ENCODE measurements at regions not wholly inside any gene's neighbourhood (a gene's known extent, or its start where the extent isn't known, plus 50 kb on each side); places are given as distances from the start of the nearest gene placed in this dataset.

GRCh38 chr4:103306870-103307375 lies 108.8 kb upstream of the CENPE start:
- Histone ChIP-seq H3K4me1 (ENCODE audit: control insufficient read depth, insufficient read depth, low read length, poor library complexity, severe bottlenecking) (no peaks in the 10 kb centered on the region), H3K27me3 (ENCODE audit: control insufficient read depth, insufficient read depth, low read length) (no peaks in the 10 kb centered on the region), H3K27ac (ENCODE audit: insufficient read depth, low read length, poor library complexity, severe bottlenecking) (no peak overlapping the region), H3K9me3 (ENCODE audit: control insufficient read depth in 2 of 2, low read length in 2 of 2) (no peaks in the 10 kb centered on the region), H3K36me3 (ENCODE audit: control insufficient read depth, insufficient read depth, low read length) (no peaks in the 10 kb centered on the region), H3K4me3 (ENCODE audit: low read depth, low read length) (no peak overlapping the region)
- Mint-ChIP-seq H3K36me3 (no peaks in the 10 kb centered on the region), H3K9me3 (peaks cover 0 to 10% (median 1%) of the 10 kb centered on the region in 7 donors), H3K4me1 (no peaks in the 10 kb centered on the region), H3K4me3 (no peak overlapping the region), H3K27me3 (no peaks in the 10 kb centered on the region), H3K27ac (no peak overlapping the region)
- ATAC-seq (ENCODE audit: low read depth in 2 of 2) (no peak), DNase-seq (no peak)

- no peaks in the 10 kb centered on the region for H3K36me3 Mint-ChIP-seq
- H3K27ac Mint-ChIP-seq = no peak overlapping the region
- Histone ChIP-seq H3K4me3 (ENCODE audit: low read depth, low read length) (no peak overlapping the region), H3K4me1 (ENCODE audit: control insufficient read depth, insufficient read depth, low read length, poor library complexity, severe bottlenecking) (no peaks in the 10 kb centered on the region), H3K27ac (ENCODE audit: insufficient read depth, low read length, poor library complexity, severe bottlenecking) (no peak overlapping the region), H3K36me3 (ENCODE audit: control insufficient read depth, insufficient read depth, low read length) (no peaks in the 10 kb centered on the region), H3K9me3 (ENCODE audit: control insufficient read depth in 2 of 2, low read length in 2 of 2) (no peaks in the 10 kb centered on the region), H3K27me3 (ENCODE audit: control insufficient read depth, insufficient read depth, low read length) (no peaks in the 10 kb centered on the region)
- H3K4me1 Mint-ChIP-seq = no peaks in the 10 kb centered on the region
- H3K4me3 Mint-ChIP-seq = no peak overlapping the region
- DNase-seq (no peak), ATAC-seq (ENCODE audit: low read depth in 2 of 2) (no peak)
- H3K9me3 Mint-ChIP-seq = peaks cover 0 to 10% (median 0%) of the 10 kb centered on the region in 7 donors
- H3K27me3 Mint-ChIP-seq = peaks cover 5% of the 10 kb centered on the region
Measured at GRCh38 chr4:103305355-103305754, 107.2 kb upstream of the CENPE start.

- Histone ChIP-seq H3K4me3 (ENCODE audit: low read depth, low read length) (no peak overlapping the region), H3K9me3 (ENCODE audit: control insufficient read depth in 2 of 2, low read length in 2 of 2) (no peaks in the 10 kb centered on the region), H3K27me3 (ENCODE audit: control insufficient read depth, insufficient read depth, low read length) (no peaks in the 10 kb centered on the region), H3K4me1 (ENCODE audit: control insufficient read depth, insufficient read depth, low read length, poor library complexity, severe bottlenecking) (no peaks in the 10 kb centered on the region), H3K36me3 (ENCODE audit: control insufficient read depth, insufficient read depth, low read length) (no peaks in the 10 kb centered on the region), H3K27ac (ENCODE audit: insufficient read depth, low read length, poor library complexity, severe bottlenecking) (no peak overlapping the region)
- ATAC-seq (ENCODE audit: low read depth in 2 of 2) = no peak
- no peak overlapping the region for H3K4me3 Mint-ChIP-seq
- H3K27ac Mint-ChIP-seq = no peak overlapping the region
- H3K36me3 Mint-ChIP-seq = no peaks in the 10 kb centered on the region
- no peaks in the 10 kb centered on the region for H3K4me1 Mint-ChIP-seq
- H3K9me3 Mint-ChIP-seq = peaks cover 0 to 2% (median 0%) of the 10 kb centered on the region in 7 donors
- DNase-seq = no peak
- peaks cover 5% of the 10 kb centered on the region for H3K27me3 Mint-ChIP-seq
Measured at GRCh38 chr4:103303011-103303410, 104.9 kb upstream of the CENPE start.

DNA sequence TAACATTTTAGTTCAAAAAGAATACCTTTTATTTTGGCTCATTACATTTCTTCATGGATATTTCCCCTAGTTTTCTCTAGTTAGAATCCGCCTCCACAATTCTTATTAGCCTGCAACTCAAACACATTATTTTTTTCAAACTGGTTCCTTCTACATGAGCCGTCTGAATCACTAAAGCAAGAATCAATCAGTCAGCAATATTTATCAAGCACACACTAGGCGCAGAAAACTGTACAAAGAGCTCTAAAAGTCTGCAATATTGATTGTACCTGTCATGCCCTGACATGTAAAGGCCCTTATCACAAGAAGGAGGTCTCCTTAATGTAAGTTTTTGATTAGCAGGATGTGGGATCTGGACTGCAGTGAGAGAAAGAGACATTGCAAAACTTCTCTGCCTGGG lies 94.8 kb upstream of the CENPE start:
- H3K27ac Mint-ChIP-seq = no peak overlapping the region
- no peaks in the 10 kb centered on the region for H3K4me1 ChIP-seq (ENCODE audit: control insufficient read depth, insufficient read depth, low read length, poor library complexity, severe bottlenecking)
- H3K9me3 ChIP-seq (ENCODE audit: control insufficient read depth in 2 of 2, low read length in 2 of 2) = no peaks in the 10 kb centered on the region
- no peaks in the 10 kb centered on the region for H3K36me3 Mint-ChIP-seq
- H3K9me3 Mint-ChIP-seq = peaks cover 0 to 4% (median 2%) of the 10 kb centered on the region in 7 donors
- no peaks in the 10 kb centered on the region for H3K27me3 ChIP-seq (ENCODE audit: control insufficient read depth, insufficient read depth, low read length)
- no peak overlapping the region for H3K4me3 Mint-ChIP-seq
- peaks cover 0 to 2% (median 0%) of the 10 kb centered on the region in 4 donors for H3K4me1 Mint-ChIP-seq
- no peak overlapping the region for H3K4me3 ChIP-seq (ENCODE audit: low read depth, low read length)
- DNase-seq (no peak), ATAC-seq (ENCODE audit: low read depth in 2 of 2) (no peak)
- H3K27ac ChIP-seq (ENCODE audit: insufficient read depth, low read length, poor library complexity, severe bottlenecking) = no peak overlapping the region
- H3K36me3 ChIP-seq (ENCODE audit: control insufficient read depth, insufficient read depth, low read length) = no peaks in the 10 kb centered on the region
- H3K27me3 Mint-ChIP-seq = no peaks in the 10 kb centered on the region

- no peaks in the 10 kb centered on the region for H3K36me3 ChIP-seq (ENCODE audit: control insufficient read depth, insufficient read depth, low read length)
- no peaks in the 10 kb centered on the region for H3K9me3 ChIP-seq (ENCODE audit: control insufficient read depth in 2 of 2, low read length in 2 of 2)
- no peaks in the 10 kb centered on the region for H3K36me3 Mint-ChIP-seq
- H3K9me3 Mint-ChIP-seq = peaks cover 0 to 4% (median 2%) of the 10 kb centered on the region in 7 donors
- no peaks in the 10 kb centered on the region for H3K27me3 ChIP-seq (ENCODE audit: control insufficient read depth, insufficient read depth, low read length)
- no peak overlapping the region for H3K4me3 Mint-ChIP-seq
- H3K27ac Mint-ChIP-seq = no peak overlapping the region
- H3K4me1 Mint-ChIP-seq = peaks cover 0 to 2% (median 0%) of the 10 kb centered on the region in 4 donors
- H3K27ac ChIP-seq (ENCODE audit: insufficient read depth, low read length, poor library complexity, severe bottlenecking) = no peak overlapping the region
- no peaks in the 10 kb centered on the region for H3K27me3 Mint-ChIP-seq
- no peak for DNase-seq
- H3K4me1 ChIP-seq (ENCODE audit: control insufficient read depth, insufficient read depth, low read length, poor library complexity, severe bottlenecking) = no peaks in the 10 kb centered on the region
- no peak for ATAC-seq (ENCODE audit: low read depth in 2 of 2)
- no peak overlapping the region for H3K4me3 ChIP-seq (ENCODE audit: low read depth, low read length)
Measured at GRCh38 chr4:103292373-103292772, 94.2 kb upstream of the CENPE start.

DNA sequence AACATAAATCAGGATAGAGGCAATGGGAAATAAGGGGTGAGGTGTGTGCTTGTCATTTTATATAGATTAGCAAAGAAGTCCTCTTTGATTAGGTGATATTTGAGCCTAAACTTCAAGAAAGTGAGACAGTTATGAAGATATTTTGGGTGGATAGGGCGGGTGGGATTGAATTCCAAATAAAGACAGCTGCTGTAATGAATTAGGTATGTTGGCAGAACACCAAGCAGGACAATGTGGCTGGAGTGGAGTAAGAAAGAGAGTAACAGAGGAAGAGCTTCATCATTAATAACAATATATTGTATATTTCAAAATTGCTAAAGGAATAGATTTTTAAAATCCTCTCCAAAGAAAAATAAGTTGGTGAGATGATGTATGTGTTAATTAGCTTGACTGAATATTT lies 91.0 kb upstream of the CENPE start:
- Histone ChIP-seq H3K36me3 (ENCODE audit: control insufficient read depth, insufficient read depth, low read length) (no peaks in the 10 kb centered on the region), H3K27me3 (ENCODE audit: control insufficient read depth, insufficient read depth, low read length) (no peaks in the 10 kb centered on the region), H3K4me3 (ENCODE audit: low read depth, low read length) (no peak overlapping the region), H3K27ac (ENCODE audit: insufficient read depth, low read length, poor library complexity, severe bottlenecking) (no peak overlapping the region), H3K4me1 (ENCODE audit: control insufficient read depth, insufficient read depth, low read length, poor library complexity, severe bottlenecking) (no peaks in the 10 kb centered on the region), H3K9me3 (ENCODE audit: control insufficient read depth in 2 of 2, low read length in 2 of 2) (no peaks in the 10 kb centered on the region)
- DNase-seq = no peak
- Mint-ChIP-seq H3K4me1 (no peaks in the 10 kb centered on the region), H3K27me3 (no peaks in the 10 kb centered on the region), H3K27ac (no peak overlapping the region), H3K9me3 (peaks cover 0 to 9% (median 4%) of the 10 kb centered on the region in 7 donors), H3K4me3 (no peak overlapping the region), H3K36me3 (no peaks in the 10 kb centered on the region)
- ATAC-seq (ENCODE audit: low read depth in 2 of 2) = no peak

GRCh38 chr4:103272174-103272573 lies 74.0 kb upstream of the CENPE start:
- H3K27ac ChIP-seq (ENCODE audit: insufficient read depth, low read length, poor library complexity, severe bottlenecking) = no peak overlapping the region
- no peaks in the 10 kb centered on the region for H3K4me1 Mint-ChIP-seq
- no peak overlapping the region for H3K4me3 Mint-ChIP-seq
- no peak for ATAC-seq (ENCODE audit: low read depth in 2 of 2)
- H3K27me3 Mint-ChIP-seq = no peaks in the 10 kb centered on the region
- no peak overlapping the region for H3K4me3 ChIP-seq (ENCODE audit: low read depth, low read length)
- no peak overlapping the region for H3K27ac Mint-ChIP-seq
- H3K27me3 ChIP-seq (ENCODE audit: control insufficient read depth, insufficient read depth, low read length) = no peaks in the 10 kb centered on the region
- H3K9me3 Mint-ChIP-seq = peaks cover 0 to 11% (median 3%) of the 10 kb centered on the region in 7 donors
- no peaks in the 10 kb centered on the region for H3K36me3 Mint-ChIP-seq
- no peaks in the 10 kb centered on the region for H3K9me3 ChIP-seq (ENCODE audit: control insufficient read depth in 2 of 2, low read length in 2 of 2)
- H3K4me1 ChIP-seq (ENCODE audit: control insufficient read depth, insufficient read depth, low read length, poor library complexity, severe bottlenecking) = no peaks in the 10 kb centered on the region
- no peaks in the 10 kb centered on the region for H3K36me3 ChIP-seq (ENCODE audit: control insufficient read depth, insufficient read depth, low read length)
- DNase-seq = no peak

DNA sequence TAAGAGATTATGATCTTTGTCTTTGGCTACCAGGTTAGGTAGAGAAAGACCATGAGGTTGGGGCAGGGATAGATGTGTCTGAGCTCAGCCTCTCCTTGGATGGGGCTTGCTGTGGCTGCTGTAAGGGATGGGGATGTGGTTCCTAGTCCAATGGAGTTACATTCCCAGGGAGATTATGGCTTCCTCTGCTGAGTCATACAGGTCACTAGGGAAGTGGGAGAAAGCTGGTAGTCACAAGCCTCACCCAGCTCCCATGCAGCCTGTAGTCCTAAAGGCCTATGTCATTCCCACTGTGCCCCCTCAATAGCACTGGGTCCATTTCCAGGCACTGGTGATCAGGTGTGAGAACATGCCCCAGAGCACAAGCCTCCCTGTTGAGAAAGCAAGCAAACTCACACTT lies 70.6 kb upstream of the CENPE start:
- Histone ChIP-seq H3K27me3 (ENCODE audit: control insufficient read depth, insufficient read depth, low read length) (no peaks in the 10 kb centered on the region), H3K4me1 (ENCODE audit: control insufficient read depth, insufficient read depth, low read length, poor library complexity, severe bottlenecking) (no peaks in the 10 kb centered on the region), H3K36me3 (ENCODE audit: control insufficient read depth, insufficient read depth, low read length) (no peaks in the 10 kb centered on the region), H3K9me3 (ENCODE audit: control insufficient read depth in 2 of 2, low read length in 2 of 2) (no peaks in the 10 kb centered on the region), H3K27ac (ENCODE audit: insufficient read depth, low read length, poor library complexity, severe bottlenecking) (no peak overlapping the region), H3K4me3 (ENCODE audit: low read depth, low read length) (no peak overlapping the region)
- H3K9me3 Mint-ChIP-seq = peaks cover 0 to 11% (median 4%) of the 10 kb centered on the region in 7 donors
- no peak overlapping the region for H3K4me3 Mint-ChIP-seq
- DNase-seq (no peak), ATAC-seq (ENCODE audit: low read depth in 2 of 2) (no peak)
- no peaks in the 10 kb centered on the region for H3K36me3 Mint-ChIP-seq
- no peaks in the 10 kb centered on the region for H3K4me1 Mint-ChIP-seq
- H3K27ac Mint-ChIP-seq = no peak overlapping the region
- H3K27me3 Mint-ChIP-seq = no peaks in the 10 kb centered on the region

Data from CD4-positive, CD25-positive, alpha-beta regulatory T cell (primary cell).